Colonic mucosa (tissue), 4 donors: ENCODE measurements at regions not wholly inside any gene's neighbourhood (a gene's known extent, or its start where the extent isn't known, plus 50 kb on each side); places are given as distances from the start of the nearest gene placed in this dataset.
A peak's percentile ranks its signal among the peaks of the same experiment; 100 is the strongest.

ENCODE experiments used
- DNase-seq: peaks from one replicate; pipeline ENCODE4 v3.0.0-alpha.2; 2020
- H3K27ac ChIP-seq: fragments of 200-600 bp; one replicate; pipeline ENCODE4 v1.8.0; 2021
- H3K27me3 ChIP-seq: fragments of 200-600 bp; one replicate; pipeline ENCODE4 v1.8.0; 2021
- H3K36me3 ChIP-seq: fragments of 200-600 bp; one replicate; pipeline ENCODE4 v1.8.0; 2021
- H3K4me1 ChIP-seq: fragments of 200-600 bp; one replicate; pipeline ENCODE4 v1.8.0; 2021; ENCODE audit warnings: mild to moderate bottlenecking
- H3K4me3 ChIP-seq: fragments of 200-600 bp; one replicate; pipeline ENCODE4 v1.8.0; 2021
- H3K9ac ChIP-seq, 2 donors: one replicate each; pipeline ENCODE4 v1.7.0; 2013; ENCODE audit warnings: control low read depth in 2 of 2, low read depth in 2 of 2, low read length in 2 of 2
- H3K9me3 ChIP-seq: fragments of 200-600 bp; one replicate; pipeline ENCODE4 v1.8.0; 2021
- CTCF ChIP-seq: fragments of 200-600 bp; IDR thresholded peaks from one replicate; pipeline ENCODE4 v1.8.0; 2022; ENCODE audit warnings: antibody characterized with exemption, mild to moderate bottlenecking
- intact Hi-C: fragments of 100-400 bp; cut with DNase I; formaldehyde crosslinking; loops from one replicate; pipeline ENCODE4 v1.14.1; 2022
- donor health status: healthy.
- donor health status: DM: no; HTN: no; CAD: no.
- donor health status: DM: no; HTN: no; CAD: no.

- no peaks in the 10 kb centered on the region for H3K9me3 ChIP-seq
- peak overlapping the region; percentile 95 for H3K27ac ChIP-seq
- H3K4me3 ChIP-seq, result no peak overlapping the region
- DNase-seq, result peak; percentile 58
- no peaks in the 10 kb centered on the region for H3K4me1 ChIP-seq
- no peaks in the 10 kb centered on the region for H3K36me3 ChIP-seq
- intact Hi-C loops, result no loop called here
- H3K27me3 ChIP-seq, result no peaks in the 10 kb centered on the region
- peak overlapping the region in 1 of 2 donors; percentile 99 for H3K9ac ChIP-seq
- no peak for TF ChIP-seq CTCF
Observed at GRCh38 chr7:130908345-130909160, 174.5 kb upstream of the KLF14 start.

DNA sequence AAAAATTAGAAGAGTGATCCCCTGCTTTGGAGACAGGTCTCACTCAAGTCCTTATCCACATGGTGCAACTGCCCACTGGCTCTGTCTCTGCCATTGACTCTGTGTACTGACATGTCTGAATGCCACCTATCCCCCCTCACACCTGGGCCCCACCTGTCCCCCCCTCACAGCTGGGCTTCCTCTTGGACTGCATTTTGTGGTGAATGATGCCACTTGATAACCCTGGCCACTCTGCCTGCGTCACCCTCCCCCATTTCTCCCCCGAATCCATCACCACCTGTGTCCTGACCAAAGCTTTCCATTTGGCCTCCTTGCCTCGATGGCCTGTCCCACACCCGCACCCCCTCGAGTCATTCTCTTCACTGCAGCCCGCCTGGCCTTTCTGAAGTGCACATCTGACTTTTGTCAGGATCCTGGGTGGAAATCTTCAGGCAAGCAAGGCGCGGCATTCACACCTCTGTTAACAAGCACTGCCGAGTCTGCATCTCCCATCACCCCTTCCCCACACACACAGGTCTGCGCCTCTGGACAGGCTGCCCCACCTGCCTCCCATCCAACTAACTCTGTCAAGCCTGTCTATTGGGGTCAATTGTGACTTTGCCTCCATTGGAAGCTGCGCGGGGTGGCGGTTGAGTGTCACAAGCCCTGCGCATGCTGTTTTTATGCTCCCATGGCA, 175.3 kb upstream of the KLF14 start:
- intact Hi-C loops, result no loop called here
- Histone ChIP-seq H3K4me1 (no peaks in the 10 kb centered on the region), H3K9me3 (no peaks in the 10 kb centered on the region), H3K4me3 (peak overlapping the region; percentile 39), H3K27me3 (no peaks in the 10 kb centered on the region), H3K27ac (peak overlapping the region; percentile 95), H3K9ac (peak overlapping the region in 1 of 2 donors; percentile 99), H3K36me3 (no peaks in the 10 kb centered on the region)
- no peak for TF ChIP-seq CTCF
- no peak for DNase-seq

DNA sequence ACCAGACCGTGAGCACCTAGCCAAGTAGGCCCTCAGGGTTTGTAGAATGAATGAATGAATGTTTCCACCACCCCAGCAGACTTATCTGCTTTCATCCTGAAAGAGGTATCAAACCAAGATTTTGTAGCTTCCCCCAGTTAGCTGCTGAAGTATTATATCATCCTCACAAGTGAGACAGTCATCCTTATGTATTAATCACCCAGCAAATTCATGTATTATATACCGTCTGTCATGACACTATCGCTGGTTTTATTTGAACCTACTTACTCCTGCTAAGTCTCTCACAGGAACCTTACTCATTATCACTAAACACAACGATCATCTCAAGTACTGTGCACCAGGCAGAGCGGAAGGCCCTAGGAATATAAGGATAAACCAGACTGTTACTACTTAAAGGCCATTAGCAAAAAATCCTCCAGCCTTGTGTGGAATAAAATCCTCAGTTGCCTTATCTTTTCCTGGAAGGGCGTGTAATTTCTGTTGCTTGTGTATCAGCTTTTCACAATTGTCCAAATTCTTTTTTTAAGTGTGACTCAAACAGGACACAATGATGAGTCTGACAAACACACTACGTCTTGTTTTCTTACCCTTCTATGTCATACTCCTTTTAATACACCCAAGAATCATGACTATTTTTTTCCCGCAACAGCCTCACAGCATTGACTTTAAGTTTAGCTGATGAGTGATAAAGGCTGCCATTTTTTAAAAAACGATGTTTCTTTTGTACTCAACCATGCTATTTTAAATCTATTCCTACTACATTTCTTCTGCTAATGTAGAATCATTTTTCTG, 176.1 kb upstream of the KLF14 start:
- TF ChIP-seq CTCF, result no peak
- DNase-seq, result no peak
- Histone ChIP-seq H3K27ac (peak overlapping the region; percentile 95), H3K36me3 (no peaks in the 10 kb centered on the region), H3K4me1 (peaks cover 2% of the 10 kb centered on the region), H3K4me3 (peak overlapping the region; percentile 39), H3K9me3 (no peaks in the 10 kb centered on the region), H3K27me3 (no peaks in the 10 kb centered on the region), H3K9ac (peak overlapping the region in 1 of 2 donors; percentile 99)
- intact Hi-C loops, result no loop called here

DNA sequence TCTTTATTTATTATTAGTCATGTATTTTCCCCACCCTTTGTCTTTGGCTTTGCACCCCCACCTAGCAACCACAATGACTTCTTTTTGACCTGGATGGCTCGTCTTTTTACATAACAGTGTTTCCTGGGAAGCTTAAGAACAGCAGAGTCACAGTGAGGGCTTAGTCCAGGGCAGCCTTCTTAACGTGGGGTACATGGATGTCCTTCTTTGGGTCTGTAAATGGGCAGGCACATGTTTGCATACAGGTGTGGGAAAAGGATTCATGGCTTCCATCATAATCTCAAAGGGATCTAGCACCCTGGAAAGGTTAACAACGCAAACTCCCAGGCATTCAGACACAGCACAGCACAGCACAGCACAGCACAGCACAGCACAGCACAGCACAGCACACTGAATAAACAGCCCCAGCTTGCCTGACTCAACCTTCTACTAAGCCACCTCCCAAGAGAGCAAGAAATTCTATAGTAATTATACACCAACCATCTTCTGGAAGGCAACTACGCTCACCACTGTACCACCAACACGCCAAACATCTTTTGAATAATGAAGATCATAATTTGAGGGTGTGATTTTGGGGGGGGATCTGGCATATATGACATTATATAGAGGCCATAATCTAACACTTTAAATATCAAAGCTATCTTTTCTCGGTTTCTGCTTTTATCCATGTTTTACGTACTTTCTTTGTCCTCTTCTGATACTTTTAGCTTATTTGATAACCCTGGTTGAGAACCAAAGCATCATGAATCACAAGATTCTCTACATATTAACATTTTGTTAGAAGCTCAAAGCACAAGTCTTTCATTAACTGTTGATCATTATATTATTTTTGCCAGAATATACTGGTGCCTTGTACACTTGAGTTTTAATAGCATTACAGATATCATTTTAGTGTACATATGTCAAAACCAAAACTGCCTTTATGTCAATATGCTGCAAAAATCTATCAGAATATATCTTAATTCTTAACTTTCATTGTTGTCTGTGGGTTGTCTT, 177.2 kb upstream of the KLF14 start:
- Histone ChIP-seq H3K4me1 (peaks cover 7% of the 10 kb centered on the region), H3K9me3 (no peaks in the 10 kb centered on the region), H3K36me3 (no peaks in the 10 kb centered on the region), H3K27me3 (no peaks in the 10 kb centered on the region), H3K9ac (peak overlapping the region; percentile 54 to 99), H3K27ac (peak overlapping the region; percentile 95), H3K4me3 (peak overlapping the region; percentile 39)
- no peak for DNase-seq
- intact Hi-C loops, result no loop called here
- TF ChIP-seq CTCF, result no peak
